ENCODE measurements at regions not wholly inside any gene's neighbourhood (a gene's known extent, or its start where the extent isn't known, plus 50 kb on each side); places are given as distances from the start of the nearest gene placed in this dataset.

DNA sequence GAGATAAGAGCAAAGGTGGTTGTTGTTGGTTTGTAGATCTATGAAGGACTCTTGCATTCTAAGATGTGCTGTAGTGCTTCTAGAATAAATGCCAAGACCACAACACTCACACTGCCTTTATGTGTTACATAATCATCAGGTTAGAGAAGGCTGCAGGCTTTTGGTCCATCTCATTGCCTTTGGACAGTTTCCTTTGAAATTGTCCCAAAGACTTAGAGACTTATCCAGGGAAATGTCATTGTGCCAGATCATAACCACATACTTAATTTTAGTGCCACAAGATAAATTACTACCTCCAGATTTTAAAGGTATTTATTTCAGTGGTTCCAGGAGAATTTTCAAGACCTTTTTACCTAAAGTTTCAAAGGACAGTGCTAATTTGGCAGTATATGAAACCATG is 666.6 kb upstream of the CITED2 start:
- no peak overlapping the region for H3K27ac ChIP-seq
- peaks cover 0 to 7% of the 10 kb centered on the region in 2 donors for H3K4me1 ChIP-seq
- H3K4me3 ChIP-seq: no peak overlapping the region
- H3K36me3 ChIP-seq: no peaks in the 10 kb centered on the region
- peaks cover 0 to 7% of the 10 kb centered on the region in 2 donors for H3K9me3 ChIP-seq
- TF ChIP-seq, protein P1, sequence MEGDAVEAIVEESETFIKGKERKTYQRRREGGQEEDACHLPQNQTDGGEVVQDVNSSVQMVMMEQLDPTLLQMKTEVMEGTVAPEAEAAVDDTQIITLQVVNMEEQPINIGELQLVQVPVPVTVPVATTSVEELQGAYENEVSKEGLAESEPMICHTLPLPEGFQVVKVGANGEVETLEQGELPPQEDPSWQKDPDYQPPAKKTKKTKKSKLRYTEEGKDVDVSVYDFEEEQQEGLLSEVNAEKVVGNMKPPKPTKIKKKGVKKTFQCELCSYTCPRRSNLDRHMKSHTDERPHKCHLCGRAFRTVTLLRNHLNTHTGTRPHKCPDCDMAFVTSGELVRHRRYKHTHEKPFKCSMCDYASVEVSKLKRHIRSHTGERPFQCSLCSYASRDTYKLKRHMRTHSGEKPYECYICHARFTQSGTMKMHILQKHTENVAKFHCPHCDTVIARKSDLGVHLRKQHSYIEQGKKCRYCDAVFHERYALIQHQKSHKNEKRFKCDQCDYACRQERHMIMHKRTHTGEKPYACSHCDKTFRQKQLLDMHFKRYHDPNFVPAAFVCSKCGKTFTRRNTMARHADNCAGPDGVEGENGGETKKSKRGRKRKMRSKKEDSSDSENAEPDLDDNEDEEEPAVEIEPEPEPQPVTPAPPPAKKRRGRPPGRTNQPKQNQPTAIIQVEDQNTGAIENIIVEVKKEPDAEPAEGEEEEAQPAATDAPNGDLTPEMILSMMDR (IDR thresholded peaks at IDR 0.05): no peak
- DNase-seq (ENCODE audit: low spot score): no peak
- H3K27me3 ChIP-seq: no peaks in the 10 kb centered on the region

DNA sequence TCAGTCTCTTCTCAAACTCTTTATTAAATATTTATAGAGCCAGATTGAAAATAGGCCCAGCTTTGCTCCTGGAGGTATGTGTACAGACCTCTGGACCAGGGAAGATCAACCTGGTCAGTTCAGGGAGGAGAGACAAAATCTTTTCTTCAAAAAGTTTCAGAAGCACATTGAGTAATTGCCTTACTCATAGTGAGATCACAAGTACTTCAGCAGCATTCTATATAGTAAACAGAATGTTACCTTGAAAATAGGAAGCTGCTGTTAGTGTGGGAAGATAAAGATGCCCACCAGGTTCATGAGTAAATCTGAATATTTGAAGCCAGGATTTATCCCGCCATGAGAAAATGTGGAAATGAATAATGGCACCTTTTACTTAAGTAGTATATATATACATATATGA is 665.9 kb upstream of the CITED2 start:
- Histone ChIP-seq H3K4me1 (peaks cover 0 to 7% of the 10 kb centered on the region in 2 donors), H3K9me3 (peaks cover 0 to 10% of the 10 kb centered on the region in 2 donors), H3K27ac (no peak overlapping the region), H3K36me3 (no peaks in the 10 kb centered on the region), H3K4me3 (no peak overlapping the region), H3K27me3 (no peaks in the 10 kb centered on the region)
- TF ChIP-seq, protein P1 (IDR thresholded peaks at IDR 0.05): no peak
- DNase-seq (ENCODE audit: low spot score): no peak

DNA sequence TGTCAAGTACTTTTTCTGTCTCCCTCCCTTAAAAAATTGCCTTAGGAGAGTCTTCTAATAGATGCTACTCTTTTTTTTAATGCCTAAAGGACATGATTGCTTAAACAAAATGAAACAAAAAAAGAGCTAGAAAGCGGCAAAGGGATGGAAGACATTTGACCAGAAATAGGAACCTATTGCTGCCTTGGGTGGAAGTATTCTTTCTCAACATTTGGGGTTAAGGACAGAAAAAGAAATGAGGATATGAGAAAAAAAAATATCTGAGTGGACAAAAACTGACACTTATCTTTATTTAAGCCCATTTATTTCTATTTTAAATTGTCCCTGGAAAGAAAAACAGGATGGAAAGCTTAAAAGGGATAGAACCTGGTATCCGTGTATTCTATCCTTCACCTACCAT is 664.9 kb upstream of the CITED2 start:
- H3K36me3 ChIP-seq: no peaks in the 10 kb centered on the region
- H3K9me3 ChIP-seq: peaks cover 0 to 10% of the 10 kb centered on the region in 2 donors
- no peak overlapping the region for H3K4me3 ChIP-seq
- no peaks in the 10 kb centered on the region for H3K27me3 ChIP-seq
- TF ChIP-seq, protein P1 (IDR thresholded peaks at IDR 0.05): no peak
- no peak for DNase-seq (ENCODE audit: low spot score)
- H3K27ac ChIP-seq: no peak overlapping the region
- H3K4me1 ChIP-seq: peaks cover 0 to 7% of the 10 kb centered on the region in 2 donors

DNA sequence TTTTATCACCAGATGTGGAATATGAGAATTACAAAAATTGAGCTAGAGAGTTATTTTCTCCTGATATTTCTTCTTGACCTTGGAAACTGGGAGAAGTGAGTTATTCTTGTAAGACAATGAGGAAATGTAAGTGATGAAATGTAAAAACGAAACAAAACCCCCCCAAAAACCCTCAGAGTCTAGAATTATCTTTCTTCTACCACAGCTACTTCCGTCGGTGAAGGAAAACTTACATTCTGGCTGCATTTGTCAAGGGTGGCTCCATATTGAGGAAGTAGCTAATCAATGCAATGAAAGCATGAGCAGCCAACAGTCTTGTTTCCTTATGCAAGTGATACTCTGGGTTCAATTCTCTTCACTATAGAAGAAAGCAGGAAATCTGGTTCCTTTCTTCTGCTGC is 661.7 kb upstream of the CITED2 start:
- H3K4me1 ChIP-seq: no peaks in the 10 kb centered on the region
- peaks cover 0 to 10% of the 10 kb centered on the region in 2 donors for H3K9me3 ChIP-seq
- no peaks in the 10 kb centered on the region for H3K27me3 ChIP-seq
- no peak overlapping the region for H3K27ac ChIP-seq
- H3K4me3 ChIP-seq: no peak overlapping the region
- TF ChIP-seq, protein P1 (IDR thresholded peaks at IDR 0.05): no peak
- no peaks in the 10 kb centered on the region for H3K36me3 ChIP-seq
- no peak for DNase-seq (ENCODE audit: low spot score)

DNA sequence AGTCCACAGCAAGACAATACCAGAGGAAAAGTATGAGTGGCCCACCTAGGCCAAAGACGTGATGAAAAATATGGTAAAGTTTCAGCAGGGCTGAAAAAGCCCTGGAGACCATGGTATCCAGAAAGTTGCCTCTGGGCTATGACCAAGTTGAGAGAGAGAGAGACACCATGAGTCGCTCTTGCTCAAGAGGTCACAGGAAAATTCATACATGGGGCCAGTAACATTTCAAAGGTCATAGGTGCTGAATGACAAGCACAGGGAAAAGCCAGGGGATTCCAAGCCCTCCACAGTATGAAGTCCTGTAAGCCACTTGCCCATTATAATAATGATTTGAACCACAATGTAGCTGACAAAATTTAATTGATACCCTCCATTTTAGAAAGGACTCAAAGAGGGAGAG is 657.7 kb upstream of the CITED2 start:
- Histone ChIP-seq H3K36me3 (no peaks in the 10 kb centered on the region), H3K27me3 (no peaks in the 10 kb centered on the region), H3K4me1 (no peaks in the 10 kb centered on the region), H3K27ac (no peak overlapping the region), H3K9me3 (peaks cover 0 to 16% of the 10 kb centered on the region in 2 donors), H3K4me3 (no peak overlapping the region)
- DNase-seq (ENCODE audit: low spot score): no peak
- TF ChIP-seq, protein P1 (IDR thresholded peaks at IDR 0.05): no peak

DNA sequence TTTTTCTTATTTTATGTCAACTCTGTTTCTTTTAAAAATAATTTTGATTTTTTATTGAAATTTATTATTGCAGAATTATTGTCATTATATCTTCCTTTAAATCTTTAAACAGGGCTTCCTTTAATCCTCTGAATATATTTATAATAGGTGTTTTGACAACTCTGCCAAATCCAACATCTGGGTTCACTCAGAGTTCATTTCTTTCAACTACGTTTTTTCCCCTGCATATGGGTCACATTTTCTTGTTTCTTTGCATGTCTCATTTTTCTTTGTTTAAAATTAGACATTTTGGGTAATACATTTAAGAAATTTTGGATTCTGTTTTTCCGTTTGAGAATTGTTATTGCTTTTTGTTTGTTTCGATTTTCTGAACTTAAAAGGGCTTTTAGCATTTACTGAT is 655.1 kb upstream of the CITED2 start:
- no peak overlapping the region for H3K4me3 ChIP-seq
- no peaks in the 10 kb centered on the region for H3K4me1 ChIP-seq
- TF ChIP-seq, protein P1 (IDR thresholded peaks at IDR 0.05): no peak
- H3K9me3 ChIP-seq: peaks cover 0 to 6% of the 10 kb centered on the region in 2 donors
- H3K36me3 ChIP-seq: no peaks in the 10 kb centered on the region
- no peak overlapping the region for H3K27ac ChIP-seq
- DNase-seq (ENCODE audit: low spot score): no peak
- no peaks in the 10 kb centered on the region for H3K27me3 ChIP-seq

All from right atrium auricular region (tissue), 2 donors.